ENCODE measurements at regions not wholly inside any gene's neighbourhood (a gene's known extent, or its start where the extent isn't known, plus 50 kb on each side); places are given as distances from the start of the nearest gene placed in this dataset.
"Not testable (repeated sequence)": the region's sequence is repeated elsewhere in the genome, so short reads cannot be mapped to it uniquely, and the experiment has no call there.

- DNase-seq, result no peak
These were observed 425.1 kb upstream of the NECTIN3 start for GRCh38 chr3:110646496-110646895.

DNA sequence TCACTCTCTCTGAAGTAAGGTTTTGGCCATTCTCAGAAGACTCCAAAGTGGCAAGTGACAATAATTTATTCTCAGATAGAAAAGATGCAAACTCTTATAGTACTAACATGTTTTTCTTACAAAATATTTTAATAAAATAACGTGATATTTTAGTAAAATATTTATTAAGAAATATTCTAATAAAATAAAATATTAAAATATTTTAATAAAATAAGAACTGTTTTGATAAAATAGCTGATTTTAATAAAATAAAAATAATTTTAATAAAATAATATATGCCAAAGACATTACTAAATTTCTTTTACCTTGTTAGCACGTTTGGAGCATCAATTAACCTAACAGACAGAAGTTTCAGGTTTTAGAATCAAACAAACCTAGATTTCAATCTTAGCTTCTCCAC, 424.0 kb upstream of the NECTIN3 start:
- no peak for DNase-seq

GRCh38 chr3:110650741-110651140, 420.9 kb upstream of the NECTIN3 start:
- DNase-seq, result no peak

GRCh38 chr3:110654843-110655502, 416.6 kb upstream of the NECTIN3 start:
- no peak for DNase-seq

DNA sequence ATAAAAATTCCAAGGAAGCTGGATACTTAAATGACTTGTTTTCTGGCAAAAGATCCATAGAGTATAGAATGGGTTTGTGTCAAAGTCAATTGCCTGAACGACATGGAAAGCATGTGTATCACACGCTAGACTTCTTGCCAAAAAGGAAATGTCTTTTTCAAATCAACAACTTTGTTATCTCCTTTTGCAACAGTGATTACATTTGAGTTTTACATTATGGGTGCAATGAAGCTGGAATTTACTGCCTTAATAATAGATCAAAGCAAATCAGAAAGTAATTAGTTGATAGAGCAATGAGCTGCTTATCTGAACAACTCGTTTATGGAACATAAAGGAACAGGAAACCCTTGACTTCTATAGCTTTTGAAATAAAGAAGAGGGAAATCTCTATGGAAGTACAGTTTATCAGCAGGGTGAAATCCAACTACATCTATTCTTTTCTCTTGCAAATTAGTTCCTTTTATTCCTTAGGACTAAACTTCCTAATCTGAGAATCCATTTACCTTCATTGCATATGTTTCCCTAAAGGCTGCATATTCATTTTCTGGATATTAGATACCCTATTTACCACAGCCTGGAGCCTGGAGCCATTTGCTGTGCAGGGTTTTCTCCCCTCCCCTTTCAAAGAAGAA, 415.1 kb upstream of the NECTIN3 start:
- no peak for DNase-seq

DNA sequence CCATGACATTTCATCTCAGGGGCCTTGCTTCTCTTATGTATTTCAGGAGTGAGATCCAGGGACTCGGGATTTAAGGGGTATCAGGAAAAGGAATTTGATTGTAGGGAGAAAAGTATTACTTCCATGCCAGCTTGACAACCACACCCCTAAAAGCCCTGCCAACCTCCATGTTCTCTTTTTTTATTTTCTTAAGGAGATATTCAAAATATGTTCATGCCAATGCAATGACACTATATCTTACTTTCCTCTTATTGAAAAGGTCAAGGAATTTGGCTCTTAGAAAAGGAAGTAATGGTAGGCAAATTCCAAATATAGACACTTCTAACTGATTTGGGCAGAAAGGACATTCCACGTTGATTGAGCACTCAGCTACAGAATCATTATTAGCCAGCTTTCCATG, 407.5 kb upstream of the NECTIN3 start:
- DNase-seq, result peak; percentile 12

DNA sequence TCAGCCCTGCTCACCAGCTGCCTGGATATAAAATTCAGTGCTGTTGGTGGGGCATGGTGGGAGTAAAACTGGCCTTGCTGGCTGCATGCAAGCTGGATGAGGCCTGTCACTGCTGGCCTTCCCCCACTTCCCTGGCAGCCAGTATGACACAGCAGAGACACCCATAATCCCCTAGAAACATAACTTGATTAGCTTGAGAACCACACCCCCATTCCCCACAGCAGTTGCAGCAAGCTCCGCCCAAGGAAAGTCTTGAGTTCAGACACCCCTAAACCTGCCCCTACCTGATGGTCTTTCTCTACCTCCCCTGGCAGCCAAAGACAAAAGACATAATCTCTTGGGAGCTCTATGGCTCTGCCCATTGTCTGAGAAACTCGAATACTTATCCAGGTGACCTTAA, 405.1 kb upstream of the NECTIN3 start:
- no peak for DNase-seq

DNA sequence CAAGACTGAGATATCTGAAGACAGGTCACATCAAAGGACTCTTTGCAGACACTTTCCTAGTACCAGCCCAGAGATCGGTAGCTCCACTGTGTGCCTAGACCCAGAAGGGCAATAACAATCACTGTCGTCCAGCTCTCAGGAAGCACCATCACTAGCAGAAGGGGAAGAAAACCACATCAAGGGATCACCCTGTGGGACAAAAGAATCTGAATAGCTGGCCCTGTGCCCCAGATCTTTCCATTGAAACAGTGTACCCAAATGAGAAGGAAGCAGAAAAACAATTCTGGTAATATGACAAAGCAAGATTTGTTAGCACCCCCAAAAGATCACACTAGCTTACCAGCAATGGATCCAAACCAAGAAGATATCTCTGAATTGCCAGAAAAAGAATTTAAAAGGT, 404.4 kb upstream of the NECTIN3 start:
- no peak for DNase-seq

- DNase-seq, result no peak
These were observed 401.2 kb upstream of the NECTIN3 start for GRCh38 chr3:110670407-110670806.

DNA sequence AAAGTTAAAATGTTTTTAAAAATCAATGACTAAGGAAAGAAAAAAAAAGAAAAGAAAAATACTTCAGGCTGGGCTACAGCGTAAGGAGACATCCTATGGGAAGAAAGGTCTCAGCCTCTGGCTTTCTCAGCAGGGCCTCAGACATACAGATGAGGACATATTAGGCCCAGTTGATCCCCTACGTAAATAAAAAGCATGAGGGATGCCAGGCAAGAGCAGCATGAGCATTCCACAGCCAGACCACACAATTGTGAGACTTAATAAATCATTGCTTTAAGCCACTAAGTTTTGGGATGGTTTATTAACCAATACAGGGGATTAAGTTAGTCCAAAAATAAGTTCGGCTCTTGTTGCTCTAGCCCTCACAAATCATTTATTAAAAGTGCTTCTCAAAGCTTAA, 394.1 kb upstream of the NECTIN3 start:
- DNase-seq, result peak; percentile 45

DNA sequence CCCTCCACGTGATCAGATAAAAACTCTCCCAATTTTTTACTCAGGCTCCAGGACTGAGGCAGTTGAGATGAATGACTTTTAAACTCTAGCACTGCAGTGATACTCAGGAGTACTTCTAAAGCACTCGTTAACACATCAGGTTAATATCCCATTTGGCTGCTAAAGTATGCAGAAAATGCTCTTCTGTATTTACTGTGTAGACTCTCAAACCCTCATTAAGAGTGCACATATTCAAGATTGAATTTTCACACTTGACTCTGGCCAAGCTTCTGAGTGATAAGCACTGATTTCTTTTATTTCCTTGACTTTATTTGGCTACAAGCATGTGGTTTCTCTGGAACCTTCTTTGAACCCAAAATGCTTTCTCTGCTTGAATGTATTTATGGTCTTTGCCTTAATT, 392.3 kb upstream of the NECTIN3 start:
- DNase-seq, result no peak

DNA sequence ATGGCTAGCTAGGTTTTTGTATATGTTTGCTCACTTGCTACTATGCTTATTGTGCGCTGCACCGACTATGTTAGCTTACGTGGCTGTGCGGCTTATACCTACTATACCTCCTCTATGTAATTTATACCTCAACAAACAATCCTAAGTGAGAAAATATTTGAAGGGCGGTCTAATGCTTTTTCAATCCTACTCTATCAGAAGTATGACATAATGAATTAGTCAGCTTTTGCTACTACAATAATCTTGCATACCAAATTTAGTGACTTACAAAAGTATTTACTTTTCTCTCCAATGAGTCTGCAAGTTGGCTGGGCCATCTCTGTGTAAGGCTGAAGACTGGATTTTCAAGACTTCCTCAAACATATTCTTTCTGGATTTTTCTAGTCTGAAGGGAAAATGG, 391.2 kb upstream of the NECTIN3 start:
- DNase-seq, result no peak

DNA sequence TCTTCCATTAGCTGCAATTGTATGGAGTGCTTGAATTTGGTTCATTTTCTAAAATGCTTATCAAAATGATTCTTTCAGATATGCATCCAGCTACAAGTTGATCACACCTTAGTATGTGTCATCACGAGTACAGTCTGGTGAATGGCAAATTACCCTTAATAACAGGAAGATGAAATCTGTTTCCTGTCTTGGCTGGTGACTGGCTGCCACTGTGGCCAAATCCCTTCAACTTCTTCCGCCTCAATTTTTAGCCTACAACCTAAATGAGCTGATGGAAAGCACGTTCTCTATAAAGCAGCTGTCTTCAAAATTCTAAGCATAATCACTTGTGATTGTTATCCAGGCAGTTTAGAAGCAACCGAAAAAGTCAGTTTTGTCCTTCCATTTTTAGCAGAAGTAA, 387.1 kb upstream of the NECTIN3 start:
- DNase-seq, result no peak

DNA sequence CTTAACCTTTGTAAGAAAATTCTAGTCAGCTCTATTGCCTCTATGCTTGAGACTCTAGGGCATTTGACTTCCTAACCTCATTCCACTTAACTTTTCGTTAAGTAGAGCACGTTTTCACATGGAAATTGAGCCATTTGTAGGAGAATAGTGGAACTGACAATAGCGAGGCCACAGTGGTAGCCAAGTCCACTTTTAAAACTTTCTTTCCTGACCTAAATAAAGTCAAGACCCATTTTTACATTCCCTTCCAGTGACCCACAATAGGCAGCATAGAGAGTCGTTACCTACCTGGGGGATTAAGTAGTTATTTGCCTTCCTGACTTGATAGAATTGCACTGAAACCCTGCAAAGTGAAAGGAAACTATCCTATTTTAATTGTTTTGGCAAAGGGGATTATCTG, 386.0 kb upstream of the NECTIN3 start:
- no peak for DNase-seq

DNA sequence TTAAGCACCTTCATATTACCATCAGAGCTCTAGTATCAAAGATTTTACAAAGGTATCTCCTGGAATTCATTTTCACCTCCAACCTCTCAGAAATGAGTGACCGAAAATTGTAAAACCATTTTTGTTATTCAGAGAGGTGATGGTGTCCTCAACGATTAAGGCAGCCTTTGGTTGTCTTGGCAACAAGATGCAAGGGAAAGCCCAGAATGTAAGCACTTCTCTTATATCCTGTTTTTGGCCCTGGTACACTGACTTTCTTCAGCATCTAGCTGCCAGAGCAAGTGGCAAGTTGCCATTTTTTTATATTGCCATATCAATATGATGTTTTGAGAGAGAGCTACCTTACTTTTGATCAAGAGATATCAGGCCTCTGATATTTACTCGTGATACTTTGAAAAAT, 384.9 kb upstream of the NECTIN3 start:
- no peak for DNase-seq

- DNase-seq, result no peak
These were observed 384.5 kb upstream of the NECTIN3 start for GRCh38 chr3:110687138-110687537.

GRCh38 chr3:110697961-110698360, 373.7 kb upstream of the NECTIN3 start:
- DNase-seq, result peak; percentile 40

- DNase-seq, result not testable (repeated sequence)
These were observed 367.3 kb upstream of the NECTIN3 start for GRCh38 chr3:110704332-110704731.

- no peak for DNase-seq
These were observed 363.5 kb upstream of the NECTIN3 start for GRCh38 chr3:110708156-110708555.

GRCh38 chr3:110710156-110710555, 361.5 kb upstream of the NECTIN3 start:
- no peak for DNase-seq

GRCh38 chr3:110710603-110711002, 361.0 kb upstream of the NECTIN3 start:
- no peak for DNase-seq

GRCh38 chr3:110711130-110711832, 360.3 kb upstream of the NECTIN3 start:
- no peak for DNase-seq

DNA sequence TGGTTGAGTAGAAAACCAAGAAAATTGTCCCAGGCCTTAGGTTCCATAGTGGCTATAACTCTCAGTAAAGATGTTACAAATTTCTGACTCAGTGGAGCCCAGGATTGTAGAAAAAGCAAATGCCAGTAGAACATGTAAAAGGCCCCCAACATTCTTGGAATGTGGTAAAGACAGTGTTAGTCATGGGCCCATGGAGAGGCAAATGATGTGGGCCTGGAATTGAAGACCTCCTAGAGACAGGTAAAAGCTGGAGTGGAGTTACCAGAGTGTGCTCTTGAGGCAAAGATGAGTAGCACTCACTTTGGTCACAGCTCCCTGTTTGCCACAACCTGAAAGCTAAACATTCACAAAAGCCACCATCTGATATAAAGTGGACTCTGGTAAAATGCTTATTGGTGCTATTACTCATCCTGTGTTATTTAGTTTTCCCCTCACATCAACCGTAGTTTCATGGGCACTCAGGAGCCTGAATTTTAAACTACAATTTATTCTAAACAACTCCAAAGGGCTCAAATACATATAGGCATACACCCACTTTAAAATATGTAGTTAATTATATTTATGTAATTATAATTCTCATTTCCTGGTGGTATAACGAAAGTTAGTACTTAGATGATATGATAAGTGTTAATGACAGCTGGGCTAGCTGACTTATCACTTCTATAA, 359.6 kb upstream of the NECTIN3 start:
- peak; percentile 35 for DNase-seq

DNA sequence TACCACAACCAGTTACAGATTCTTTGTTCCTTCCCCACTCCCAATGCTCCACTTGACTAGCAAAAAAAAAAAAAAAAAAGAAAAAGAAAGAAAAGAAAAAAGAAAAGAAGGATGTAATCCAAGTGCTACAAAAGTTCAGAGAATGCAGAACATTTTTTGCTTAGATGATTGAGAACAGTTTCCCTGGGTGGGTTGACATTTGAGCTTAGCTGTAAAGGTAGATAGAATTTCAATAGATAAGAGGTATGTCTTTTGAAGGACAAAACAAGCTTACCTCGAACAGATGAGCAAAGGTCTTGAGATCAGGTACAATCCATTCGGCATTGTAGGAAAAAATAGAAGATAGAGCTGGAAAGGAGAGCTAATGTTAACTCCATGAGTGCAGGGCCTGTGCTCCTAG, 344.6 kb upstream of the NECTIN3 start:
- no peak for DNase-seq
